ENCODE measurements at regions not wholly inside any gene's neighbourhood (a gene's known extent, or its start where the extent isn't known, plus 50 kb on each side); places are given as distances from the start of the nearest gene placed in this dataset.

- TF ChIP-seq SUZ12 (IDR thresholded peaks at IDR 0.05; ENCODE audit: unreplicated experiment) (no peak), SMAD1 (IDR thresholded peaks at IDR 0.05; ENCODE audit: low read depth, partially characterized antibody) (no peak), MYC (IDR thresholded peaks at IDR 0.05; ENCODE audit: insufficient read depth, insufficient read length, insufficient replicate concordance, low read length, severe bottlenecking) (no peak), ZSCAN29 (IDR thresholded peaks at IDR 0.05) (no peak), ZBTB40 (IDR thresholded peaks at IDR 0.05; ENCODE audit: borderline replicate concordance) (no peak), RFX5 (IDR thresholded peaks at IDR 0.05; ENCODE audit: low read depth, low read length) (no peak), TBL1XR1 (IDR thresholded peaks at IDR 0.05; ENCODE audit: low read depth, low read length) (no peak)
Observed at GRCh38 chr18:34458410-34458977, 233.8 kb upstream of the NOL4 start (continued).

- 71% methylated on average over 3 of the region's 3 CpGs for whole genome bisulfite sequencing (ENCODE audit: insufficient coverage, insufficient replicate concordance, low lambda C conversion rate, missing lambda C conversion rate)
- H3K36me3 ChIP-seq (ENCODE audit: control insufficient read depth in 2 of 2, insufficient read depth in 2 of 2, low read length in 1 of 2): no peaks in the 10 kb centered on the region
- H3K4me2 ChIP-seq (ENCODE audit: control insufficient read depth, insufficient read depth): no peak overlapping the region
- ChIA-PET POLR2A (interaction anchor here (0.8 kb wide), 1 partner anchor 16 kb away, joined by 3 read pairs; no protein-coding TSS in a partner anchor), SMC1A (ENCODE audit: uncharacterized antibody, unreplicated experiment) (no interaction called here), RAD21 (ENCODE audit: unreplicated experiment) (no interaction called here), CTCF (no interaction called here)
- H3K9me3 ChIP-seq (replicated peaks; ENCODE audit: control insufficient read depth, insufficient read depth, low read length): no peaks in the 10 kb centered on the region
- TF ChIP-seq PML (IDR thresholded peaks at IDR 0.05; ENCODE audit: low read length) (no peak), RELA (IDR thresholded peaks at IDR 0.05; ENCODE audit: borderline replicate concordance, partially characterized antibody) (no peak), SMC3 (IDR thresholded peaks at IDR 0.05; ENCODE audit: borderline replicate concordance, low read length) (no peak), TAF1 (IDR thresholded peaks at IDR 0.05; ENCODE audit: borderline replicate concordance, low read depth, low read length) (no peak), NFIC (IDR thresholded peaks at IDR 0.05; ENCODE audit: low read depth, low read length) (no peak), SREBF1 (IDR thresholded peaks at IDR 0.05; ENCODE audit: low read length) (no peak), ZSCAN29 (IDR thresholded peaks at IDR 0.05) (no peak), RAD21 (IDR thresholded peaks at IDR 0.05; ENCODE audit: insufficient read depth, low read depth, low read length) (no peak), ZNF592 (IDR thresholded peaks at IDR 0.05) (no peak), ASH2L (IDR thresholded peaks at IDR 0.05; ENCODE audit: borderline replicate concordance, low read depth) (no peak), NFYA (IDR thresholded peaks at IDR 0.05; ENCODE audit: borderline replicate concordance, low read depth, low read length) (no peak)
- no peak overlapping the region for H3K9ac ChIP-seq (ENCODE audit: control insufficient read depth, insufficient read depth, low read length)
- DNase-seq (ENCODE audit: low read depth, low spot score) (no peak), ATAC-seq (no peak), FAIRE-seq (no peak)
- intact Hi-C loops (cut with micrococcal nuclease; ENCODE audit: unreplicated experiment): no loop called here
- H3K27me3 ChIP-seq (replicated peaks in 1 of 2; ENCODE audit: control insufficient read depth in 2 of 2, insufficient read depth in 2 of 2, low read length in 1 of 2): no peaks in the 10 kb centered on the region
- no peak overlapping the region for H3K27ac ChIP-seq (ENCODE audit: control insufficient read depth, insufficient read depth)
- in situ Hi-C loops (cut with MboI): no loop called here
- H4K20me1 ChIP-seq (ENCODE audit: control insufficient read depth, insufficient read depth): no peaks in the 10 kb centered on the region
- no peak overlapping the region for H2AFZ ChIP-seq (ENCODE audit: control insufficient read depth, low read depth, low read length)
- no peaks in the 10 kb centered on the region for H3K79me2 ChIP-seq (ENCODE audit: control insufficient read depth, insufficient read depth, low read length)
- no TSS peak for BruUV-seq (replicated peaks)
- H3K4me3 ChIP-seq: no peak overlapping the region
- H3K4me1 ChIP-seq (ENCODE audit: control insufficient read depth, insufficient read depth, low read length): no peaks in the 10 kb centered on the region
Observed at GRCh38 chr18:34461266-34461665, 236.6 kb upstream of the NOL4 start.

Data from GM12878 (cell line).